Esophagus (tissue), 2 donors: ENCODE measurements at regions not wholly inside any gene's neighbourhood (a gene's known extent, or its start where the extent isn't known, plus 50 kb on each side); places are given as distances from the start of the nearest gene placed in this dataset.

Experiments
- H3K27ac ChIP-seq, 2 donors: one replicate each; pipeline ENCODE4 v1.5.1; 2013; ENCODE audit warnings: low read depth in 2 of 2, mild to moderate bottlenecking in 2 of 2, inconsistent platforms in 1 of 2, low read length in 1 of 2, moderate library complexity in 1 of 2
- H3K27me3 ChIP-seq, 2 donors: one replicate each; pipeline ENCODE4 v1.6.1; 2013; ENCODE audit warnings: low read length in 2 of 2, control low read depth in 1 of 2, mild to moderate bottlenecking in 1 of 2; ENCODE audit not compliant: insufficient read depth in 2 of 2, control insufficient read depth in 1 of 2
- H3K36me3 ChIP-seq, 2 donors: one replicate each; pipeline ENCODE4 v1.6.1; 2013; ENCODE audit warnings: low read length in 1 of 2; ENCODE audit not compliant: control insufficient read depth in 2 of 2, insufficient read depth in 2 of 2
- H3K4me1 ChIP-seq, 2 donors: one replicate each; pipeline ENCODE4 v1.6.1; 2013; ENCODE audit warnings: low read length in 1 of 2; ENCODE audit not compliant: control insufficient read depth in 2 of 2, insufficient read depth in 2 of 2
- H3K4me3 ChIP-seq, 2 donors: one replicate each; pipeline ENCODE4 v1.5.1; 2013; ENCODE audit warnings: low read length in 2 of 2, mild to moderate bottlenecking in 2 of 2, low read depth in 1 of 2, moderate library complexity in 1 of 2
- H3K9me3 ChIP-seq, 2 donors: one replicate each; pipeline ENCODE4 v1.6.1; 2013; ENCODE audit warnings: mild to moderate bottlenecking in 2 of 2, low read depth in 1 of 2, low read length in 1 of 2, moderate library complexity in 1 of 2; ENCODE audit not compliant: control insufficient read depth in 2 of 2, insufficient read depth in 1 of 2
- WGBS, 2 donors: extraction: QIAGEN DNeasy Blood & Tissue Kit; methylation state at CpG; one replicate each; pipeline ENCODE4 v1.1.7; 2013; 5-methylcytosine and 5-hydroxymethylcytosine counted together
- donor health status: healthy with polysubstance abuse.
- donor health status: Bipolar disorder and iron deficiency.

GRCh38 chr3:159899166-159899565, 89.5 kb upstream of the IL12A start:
- 92 to 96% methylated on average over 1 of the region's 1 CpG for WGBS, 2 donors
- Histone ChIP-seq H3K36me3 (no peaks in the 10 kb centered on the region), H3K4me1 (no peaks in the 10 kb centered on the region)

GRCh38 chr3:159902546-159903314, 85.9 kb upstream of the IL12A start:
- H3K9me3 ChIP-seq: no peaks in the 10 kb centered on the region
- no peaks in the 10 kb centered on the region for H3K4me1 ChIP-seq
- WGBS, 2 donors: 73% methylated on average over 8 of the region's 8 CpGs
- H3K36me3 ChIP-seq: no peaks in the 10 kb centered on the region
- H3K27ac ChIP-seq: no peak overlapping the region
- H3K27me3 ChIP-seq: no peaks in the 10 kb centered on the region
- H3K4me3 ChIP-seq: no peak overlapping the region

More at GRCh38 chr3:159899166-159899565, 89.5 kb upstream of the IL12A start:
- no peaks in the 10 kb centered on the region for H3K9me3 ChIP-seq
- no peaks in the 10 kb centered on the region for H3K27me3 ChIP-seq
- H3K4me3 ChIP-seq: no peak overlapping the region
- H3K27ac ChIP-seq: no peak overlapping the region

- H3K4me1 ChIP-seq: no peaks in the 10 kb centered on the region
- H3K36me3 ChIP-seq: no peaks in the 10 kb centered on the region
- H3K9me3 ChIP-seq: no peaks in the 10 kb centered on the region
- WGBS, 2 donors: 64 to 72% methylated on average over 2 of the region's 2 CpGs
- no peak overlapping the region for H3K27ac ChIP-seq
- no peak overlapping the region for H3K4me3 ChIP-seq
- no peaks in the 10 kb centered on the region for H3K27me3 ChIP-seq
Observed at GRCh38 chr3:159904455-159904854, 84.2 kb upstream of the IL12A start.

- Histone ChIP-seq H3K27me3 (no peaks in the 10 kb centered on the region), H3K27ac (no peak overlapping the region), H3K9me3 (no peaks in the 10 kb centered on the region), H3K36me3 (no peaks in the 10 kb centered on the region), H3K4me1 (no peaks in the 10 kb centered on the region), H3K4me3 (no peak overlapping the region)
- WGBS, 2 donors: 83 to 84% methylated on average over 2 of the region's 2 CpGs
Observed at GRCh38 chr3:159904911-159905310, 83.7 kb upstream of the IL12A start.

- H3K27me3 ChIP-seq: no peaks in the 10 kb centered on the region
- H3K36me3 ChIP-seq: no peaks in the 10 kb centered on the region
- H3K27ac ChIP-seq: no peak overlapping the region
- H3K9me3 ChIP-seq: no peaks in the 10 kb centered on the region
- no peak overlapping the region for H3K4me3 ChIP-seq
- H3K4me1 ChIP-seq: no peaks in the 10 kb centered on the region
- 80 to 82% methylated on average over 1 of the region's 1 CpG for WGBS, 2 donors
Observed at GRCh38 chr3:159907828-159908227, 80.8 kb upstream of the IL12A start.

- no peaks in the 10 kb centered on the region for H3K36me3 ChIP-seq
- H3K9me3 ChIP-seq: no peaks in the 10 kb centered on the region
- no peak overlapping the region for H3K27ac ChIP-seq
- no peaks in the 10 kb centered on the region for H3K27me3 ChIP-seq
- 57 to 64% methylated on average over 7 of the region's 7 CpGs for WGBS, 2 donors
- H3K4me1 ChIP-seq: no peaks in the 10 kb centered on the region
- H3K4me3 ChIP-seq: no peak overlapping the region
Observed at GRCh38 chr3:159910991-159911663, 77.5 kb upstream of the IL12A start.

GRCh38 chr3:159911664-159912037, 77.0 kb upstream of the IL12A start:
- Histone ChIP-seq H3K27ac (no peak overlapping the region), H3K36me3 (no peaks in the 10 kb centered on the region), H3K9me3 (no peaks in the 10 kb centered on the region), H3K4me1 (no peaks in the 10 kb centered on the region), H3K27me3 (no peaks in the 10 kb centered on the region), H3K4me3 (no peak overlapping the region)
- 85 to 91% methylated on average over 2 of the region's 2 CpGs for WGBS, 2 donors

GRCh38 chr3:159913712-159914414, 74.8 kb upstream of the IL12A start:
- Histone ChIP-seq H3K27me3 (no peaks in the 10 kb centered on the region), H3K4me1 (no peaks in the 10 kb centered on the region), H3K4me3 (no peak overlapping the region), H3K27ac (no peak overlapping the region), H3K9me3 (no peaks in the 10 kb centered on the region), H3K36me3 (no peaks in the 10 kb centered on the region)
- WGBS, 2 donors: 61 to 78% methylated on average over 1 of the region's 1 CpG

- H3K9me3 ChIP-seq: no peaks in the 10 kb centered on the region
- WGBS, 2 donors: 76 to 78% methylated on average over 3 of the region's 3 CpGs
- H3K27me3 ChIP-seq: no peaks in the 10 kb centered on the region
- no peaks in the 10 kb centered on the region for H3K36me3 ChIP-seq
- H3K27ac ChIP-seq: no peak overlapping the region
- H3K4me3 ChIP-seq: no peak overlapping the region
- no peaks in the 10 kb centered on the region for H3K4me1 ChIP-seq
Observed at GRCh38 chr3:159914426-159914825, 74.2 kb upstream of the IL12A start.
